Endothelial cell of umbilical vein (primary cell): ENCODE measurements at regions not wholly inside any gene's neighbourhood (a gene's known extent, or its start where the extent isn't known, plus 50 kb on each side); places are given as distances from the start of the nearest gene placed in this dataset.

Experiments used
- BruUV-seq: library from RNA; stranded (reverse); fragments of 400-500 nt; replicated peaks from 2 replicates; lab custom pipeline; 2021; lab: Mats Ljungman, UMichigan
- CTCF ChIA-PET: fragments of 300-600, 350-600 bp; sonication (Branson Sonifier 250); formaldehyde crosslinking; loops from one replicate; lab custom pipeline; 2021; ENCODE audit warnings: antibody characterized with exemption, inconsistent platforms; lab: Charles Lee
- POLR2A ChIA-PET: fragments of 300-600, 350-600 bp; sonication (Branson Sonifier 250); formaldehyde crosslinking; loops from one replicate; lab custom pipeline; 2021; ENCODE audit warnings: antibody characterized with exemption, inconsistent platforms; lab: Charles Lee
- DNase-seq: peaks from one replicate; pipeline ENCODE4 v3.0.0-alpha.2; 2011; ENCODE audit warnings: low read depth, low spot score
- FAIRE-seq: peaks from 2 replicates; lab custom pipeline; 2011; peaks lifted over from hg19 to GRCh38; lab: Jason Lieb, UNC
- H2AFZ ChIP-seq: 2 replicates; pipeline ENCODE4 v1.6.0; 2012; ENCODE audit warnings: low read depth, low read length, control low read depth, inconsistent platforms
- H3K27ac ChIP-seq: 2 replicates; pipeline ENCODE4 v1.5.1; 2011; ENCODE audit warnings: low read depth, mild to moderate bottlenecking, control low read depth, low read length, moderate library complexity; ENCODE audit not compliant: insufficient read depth
- H3K27me3 ChIP-seq, 2 experiments: 2 replicates each; pipeline versions ENCODE4 v1.6.0 to v1.6.1; 2011; ENCODE audit warnings: low read length in 2 of 2, mixed read lengths in 1 of 2; ENCODE audit not compliant: control insufficient read depth in 2 of 2, insufficient read depth in 2 of 2
- H3K36me3 ChIP-seq, 2 experiments: 2 replicates in 1 of 2; 3 replicates in 1 of 2; pipeline ENCODE4 v1.5.1; 2011; ENCODE audit warnings: low read length in 2 of 2, mild to moderate bottlenecking in 1 of 2, moderate library complexity in 1 of 2; ENCODE audit not compliant: control insufficient read depth in 2 of 2, insufficient read depth in 2 of 2; ENCODE audit errors: extremely low read depth in 1 of 2
- H3K4me1 ChIP-seq: 3 replicates; pipeline ENCODE4 v1.5.1; 2011; ENCODE audit warnings: mild to moderate bottlenecking, low read length; ENCODE audit not compliant: control insufficient read depth, insufficient read depth; ENCODE audit errors: extremely low read depth
- H3K4me2 ChIP-seq: 2 replicates; pipeline ENCODE4 v1.6.1; 2011; ENCODE audit warnings: low read length, control low read depth, mixed read lengths; ENCODE audit not compliant: insufficient read depth
- H3K4me3 ChIP-seq, 3 experiments: fragments of 200-600 bp in 1 of 3; sonication (generic), shearing (Covaris generic) in 1 of 3; replicated peaks in 1 of 3; 2 replicates each; pipeline ENCODE4 v1.5.1; 2011 to 2016; ENCODE audit warnings: control low read depth in 3 of 3, low read length in 3 of 3, mild to moderate bottlenecking in 2 of 3, inconsistent platforms in 1 of 3, low read depth in 1 of 3, moderate library complexity in 1 of 3; ENCODE audit not compliant: insufficient read depth in 1 of 3
- H3K79me2 ChIP-seq: 2 replicates; pipeline ENCODE4 v1.6.0; 2012; ENCODE audit warnings: low read length, inconsistent platforms; ENCODE audit not compliant: control insufficient read depth, insufficient read depth
- H3K9ac ChIP-seq: replicated peaks from 2 replicates; pipeline ENCODE3; 2011; ENCODE audit warnings: low read length, control low read depth; ENCODE audit not compliant: insufficient read depth; ENCODE audit errors: extremely low read depth
- H3K9me1 ChIP-seq: replicated peaks from 3 replicates; pipeline ENCODE4 v1.6.0; 2011; ENCODE audit warnings: mild to moderate bottlenecking, low read length; ENCODE audit not compliant: control insufficient read depth, insufficient read depth; ENCODE audit errors: extremely low read depth
- H3K9me3 ChIP-seq: replicated peaks from 2 replicates; pipeline ENCODE4 v1.5.1; 2012; ENCODE audit warnings: low read length, inconsistent platforms; ENCODE audit not compliant: control insufficient read depth, insufficient read depth
- H4K20me1 ChIP-seq: replicated peaks from 2 replicates; pipeline ENCODE3; 2011; ENCODE audit warnings: mild to moderate bottlenecking, low read length; ENCODE audit not compliant: control insufficient read depth, insufficient read depth; ENCODE audit errors: extremely low read depth
- CTCF ChIP-seq, 2 donors: IDR thresholded peaks; 1 replicate in 1 of 2; 2 replicates in 1 of 2; pipeline ENCODE4 v1.5.1; 2011; ENCODE audit warnings: low read length in 2 of 2, mild to moderate bottlenecking in 2 of 2, moderate library complexity in 2 of 2, control low read depth in 1 of 2, inconsistent platforms in 1 of 2, low read depth in 1 of 2; ENCODE audit not compliant: insufficient read depth in 1 of 2; ENCODE audit errors: extremely low read depth in 1 of 2
- EZH2 ChIP-seq: IDR thresholded peaks from 2 replicates; pipeline ENCODE4 v1.6.1; 2012; ENCODE audit warnings: borderline replicate concordance, low read depth, mild to moderate bottlenecking, moderate library complexity, low read length, inconsistent platforms; ENCODE audit not compliant: severe bottlenecking
- FOS ChIP-seq: IDR thresholded peaks from 2 replicates; pipeline ENCODE4 v1.6.1; 2011; ENCODE audit warnings: mild to moderate bottlenecking, low read length, moderate library complexity, borderline replicate concordance; ENCODE audit not compliant: insufficient read depth
- GATA2 ChIP-seq: IDR thresholded peaks from 2 replicates; pipeline ENCODE4 v1.7.0; 2011; ENCODE audit warnings: low read depth, mild to moderate bottlenecking, moderate library complexity, mixed read lengths, low read length; ENCODE audit not compliant: insufficient read length, insufficient read depth
- JUN ChIP-seq: IDR thresholded peaks from 2 replicates; pipeline ENCODE4 v1.6.1; 2011; ENCODE audit warnings: borderline replicate concordance, low read depth; ENCODE audit not compliant: insufficient read length, insufficient read depth
- MAX ChIP-seq: IDR thresholded peaks from 2 replicates; pipeline ENCODE4 v1.6.1; 2011; ENCODE audit not compliant: insufficient read depth, insufficient read length
- MYC ChIP-seq: IDR thresholded peaks from one replicate; pipeline ENCODE4 v1.6.1; 2011; ENCODE audit warnings: mild to moderate bottlenecking, low read depth, low read length
- POLR2A ChIP-seq: IDR thresholded peaks from 2 replicates; pipeline ENCODE4 v1.6.1; 2012; ENCODE audit warnings: low read depth, mild to moderate bottlenecking, control low read depth, low read length
- POLR2AphosphoS5 ChIP-seq: IDR thresholded peaks from 2 replicates; pipeline ENCODE4 v1.6.1; 2012; ENCODE audit warnings: low read depth, mild to moderate bottlenecking, control low read depth, low read length, moderate library complexity; ENCODE audit not compliant: insufficient read depth
- dilution Hi-C: fragments of 300-500 bp; cut with MboI; formaldehyde crosslinking; loops from one replicate; pipeline ENCODE4 v1.15.0; 2019; ENCODE audit warnings: low sequenced_read_pairs; ENCODE audit not compliant: extremely low pct_ligation_motif_present
- intact Hi-C: fragments of 100-400 bp; cut with micrococcal nuclease; formaldehyde crosslinking; loops from one replicate; pipeline ENCODE4 v1.10.0; 2022

- no peaks in the 10 kb centered on the region for H4K20me1 ChIP-seq
- CTCF ChIA-PET, result no interaction called here
- FAIRE-seq, result no peak
Measured at GRCh38 chr6:141413196-141413595, 719.5 kb upstream of the GJE1 start.

More at GRCh38 chr6:141413196-141413595, 719.5 kb upstream of the GJE1 start:
- no peaks in the 10 kb centered on the region for H3K27me3 ChIP-seq
- DNase-seq, result no peak
- POLR2A ChIA-PET, result no interaction called here
- H3K79me2 ChIP-seq, result no peaks in the 10 kb centered on the region
- H3K9me1 ChIP-seq, result no peaks in the 10 kb centered on the region
- peaks cover 4% of the 10 kb centered on the region for H3K9me3 ChIP-seq
- no peak overlapping the region for H3K9ac ChIP-seq
- intact Hi-C loops (no loop called here), dilution Hi-C loops (no loop called here)
- H3K4me2 ChIP-seq, result no peak overlapping the region
- H3K27ac ChIP-seq, result no peak overlapping the region
- H3K4me3 ChIP-seq, result no peak overlapping the region
- no peak overlapping the region for H2AFZ ChIP-seq
- no TSS peak for BruUV-seq
- no peaks in the 10 kb centered on the region for H3K36me3 ChIP-seq
- no peaks in the 10 kb centered on the region for H3K4me1 ChIP-seq
- no peak for TF ChIP-seq MYC
- TF ChIP-seq MAX, result no peak
- TF ChIP-seq JUN, result no peak
- no peak for TF ChIP-seq EZH2
- no peak for TF ChIP-seq CTCF (IDR thresholded peaks at IDR 0.05; ENCODE audit: extremely low read depth in 1 of 2, insufficient read depth in 1 of 2, low read depth in 1 of 2, low read length in 2 of 2)
- no peak for TF ChIP-seq GATA2
- no peak for TF ChIP-seq FOS
- TF ChIP-seq POLR2AphosphoS5, result no peak
- no peak for TF ChIP-seq POLR2A
